ENCODE measurements at regions not wholly inside any gene's neighbourhood (a gene's known extent, or its start where the extent isn't known, plus 50 kb on each side); places are given as distances from the start of the nearest gene placed in this dataset.

GRCh38 chr1:164310166-164310565 is 248.8 kb upstream of the PBX1 start:
- TF ChIP-seq CTCF (IDR thresholded peaks at IDR 0.05) (no peak), POLR2A (IDR thresholded peaks at IDR 0.05) (no peak)

All from testis (tissue), 2 donors.